Thyroid gland (tissue), 4 donors: ENCODE measurements at regions not wholly inside any gene's neighbourhood (a gene's known extent, or its start where the extent isn't known, plus 50 kb on each side); places are given as distances from the start of the nearest gene placed in this dataset.

Experiments used
- CTCF ChIP-seq, 6 experiments: fragments of 200-600 bp in 3 of 6; fragments of 450-650 bp in 3 of 6; sonication (generic) in 3 of 6; IDR thresholded peaks; one replicate each; pipeline ENCODE4 v1.5.1; 2016 to 2019; ENCODE audit warnings: antibody characterized with exemption in 6 of 6, mild to moderate bottlenecking in 2 of 6, inconsistent platforms in 1 of 6, moderate library complexity in 1 of 6
- POLR2A ChIP-seq, 2 donors: fragments of 450-650 bp; IDR thresholded peaks; one replicate each; pipeline ENCODE4 v1.6.1; 2017; ENCODE audit warnings: antibody characterized with exemption in 2 of 2, mild to moderate bottlenecking in 2 of 2, moderate library complexity in 1 of 2

GRCh38 chr12:24544368-24544767, 404.5 kb downstream of the BCAT1 start:
- TF ChIP-seq CTCF (IDR thresholded peaks at IDR 0.05) (no peak), POLR2A (IDR thresholded peaks at IDR 0.05) (no peak)
